ENCODE measurements at regions not wholly inside any gene's neighbourhood (a gene's known extent, or its start where the extent isn't known, plus 50 kb on each side); places are given as distances from the start of the nearest gene placed in this dataset.
"Not testable (repeated sequence)": the region's sequence is repeated elsewhere in the genome, so short reads cannot be mapped to it uniquely, and the experiment has no call there.

DNA sequence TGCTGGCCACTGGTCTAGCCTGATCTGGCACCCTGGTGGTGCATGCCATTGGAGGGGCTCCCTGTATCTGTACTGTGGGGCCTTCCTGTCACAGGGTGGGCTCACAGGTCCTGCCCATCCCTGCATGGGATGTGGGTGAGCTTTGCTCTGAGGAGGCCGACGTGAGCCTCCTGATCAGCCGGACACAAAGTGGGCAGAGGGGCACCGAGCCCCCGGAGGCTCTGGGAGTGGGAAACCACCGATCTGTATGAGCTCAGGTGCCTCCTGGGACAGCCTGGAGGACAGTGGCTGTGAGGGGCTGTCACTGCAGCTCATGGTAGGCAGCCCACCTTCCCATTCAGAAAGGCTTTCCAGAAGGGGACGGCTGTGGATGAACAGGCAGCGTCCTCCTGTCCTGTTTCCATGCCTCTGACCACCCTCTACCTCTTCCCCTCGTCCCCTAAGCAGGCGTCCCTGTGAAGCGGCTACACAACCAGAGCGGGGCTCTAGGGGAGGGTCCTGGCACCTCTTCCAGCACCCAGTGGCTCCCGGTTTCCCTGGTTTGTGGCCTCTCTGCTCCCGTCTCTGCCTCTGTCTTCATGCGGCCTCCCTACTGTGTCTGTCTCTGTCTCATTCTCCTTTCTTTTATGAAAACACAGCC lies 112.5 kb upstream of the OTOS start:
- no peak for DNase-seq (ENCODE audit: low read depth in 4 of 4, low spot score in 3 of 4)

DNA sequence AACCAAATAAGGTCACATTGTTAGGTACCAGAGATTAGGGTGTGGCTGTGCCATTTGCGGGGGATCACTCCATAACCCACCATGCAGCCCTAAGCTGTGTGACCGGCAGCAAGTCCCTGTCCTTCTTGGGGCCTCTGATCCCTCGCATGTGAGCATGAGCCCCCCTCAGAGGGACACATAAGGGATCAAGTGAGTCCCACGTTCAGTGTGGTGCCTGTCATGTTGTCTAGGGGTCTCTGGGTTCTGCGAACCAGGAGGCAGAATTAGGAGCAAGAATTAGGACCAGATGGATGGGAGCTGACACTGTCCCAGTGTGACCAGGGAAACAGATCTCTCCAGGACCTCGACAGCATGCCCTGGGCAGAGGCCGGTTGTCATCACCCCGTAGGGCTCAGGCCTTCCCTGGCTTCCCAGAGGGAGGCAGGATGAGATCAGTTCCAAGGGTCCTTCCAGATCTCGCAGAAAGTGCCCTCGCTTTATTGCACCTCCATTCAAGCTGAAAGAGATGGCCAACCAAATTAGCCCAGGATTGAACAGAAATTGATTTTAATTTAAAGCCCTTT lies 113.2 kb upstream of the OTOS start:
- DNase-seq (ENCODE audit: low read depth in 4 of 4, low spot score in 3 of 4): no peak

DNA sequence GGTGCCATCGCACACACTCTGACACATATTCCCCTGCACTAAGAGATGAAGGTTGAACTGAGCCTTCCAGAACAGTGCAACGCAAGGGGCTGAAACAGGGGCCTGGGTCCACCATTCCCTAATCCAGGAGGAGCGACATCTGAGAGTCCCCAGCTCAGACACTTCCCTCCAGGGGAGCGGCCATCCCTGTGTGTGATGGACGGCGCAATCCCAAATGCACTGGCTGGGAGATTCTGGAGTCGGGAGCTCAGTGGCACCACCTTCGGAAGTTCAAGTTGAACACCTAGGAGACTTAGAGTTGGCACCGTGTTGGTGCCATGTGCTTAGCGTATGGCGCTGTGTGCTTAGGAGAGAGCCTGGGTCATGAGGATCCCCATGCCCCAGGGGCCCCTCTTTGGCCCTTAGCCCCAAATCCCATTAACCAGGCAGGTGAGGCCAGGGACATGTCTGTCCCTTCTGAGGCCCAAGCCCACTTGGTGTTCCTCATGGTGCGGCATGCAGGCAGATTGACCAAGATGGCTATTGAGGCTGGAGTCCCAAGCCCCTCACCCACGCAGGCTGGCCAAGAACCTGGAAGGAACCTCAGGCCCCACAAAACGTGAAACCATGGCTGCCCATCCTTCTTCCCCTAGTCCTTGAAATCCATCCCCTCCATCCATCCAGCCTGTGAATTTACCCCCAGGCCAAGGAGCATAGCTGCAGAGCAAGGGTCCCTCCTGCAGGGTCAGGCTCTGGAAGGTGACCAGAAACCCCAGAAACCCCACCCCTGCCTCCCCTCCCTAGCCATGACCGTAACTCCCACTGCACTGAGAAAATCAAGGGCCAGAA lies 114.1 kb upstream of the OTOS start:
- no peak for DNase-seq (ENCODE audit: low read depth in 4 of 4, low spot score in 3 of 4)

DNA sequence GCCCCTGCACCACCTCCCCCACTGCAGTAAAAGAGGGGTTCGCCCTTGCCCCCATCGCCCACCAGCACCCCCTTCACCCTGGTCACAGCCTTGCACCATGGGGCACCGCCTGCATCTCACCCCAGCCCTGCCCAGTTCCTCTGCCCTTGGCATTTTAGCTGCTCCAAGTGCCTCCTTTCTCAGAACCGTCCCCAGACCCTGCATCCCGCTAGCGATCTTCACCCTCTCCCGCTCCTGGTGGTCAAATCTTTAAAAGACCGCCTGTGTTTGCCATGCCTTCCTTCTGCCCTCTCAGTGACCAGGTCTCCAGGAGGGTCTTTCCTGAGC lies 114.7 kb upstream of the OTOS start:
- no peak for DNase-seq (ENCODE audit: low read depth in 4 of 4, low spot score in 3 of 4)

DNA sequence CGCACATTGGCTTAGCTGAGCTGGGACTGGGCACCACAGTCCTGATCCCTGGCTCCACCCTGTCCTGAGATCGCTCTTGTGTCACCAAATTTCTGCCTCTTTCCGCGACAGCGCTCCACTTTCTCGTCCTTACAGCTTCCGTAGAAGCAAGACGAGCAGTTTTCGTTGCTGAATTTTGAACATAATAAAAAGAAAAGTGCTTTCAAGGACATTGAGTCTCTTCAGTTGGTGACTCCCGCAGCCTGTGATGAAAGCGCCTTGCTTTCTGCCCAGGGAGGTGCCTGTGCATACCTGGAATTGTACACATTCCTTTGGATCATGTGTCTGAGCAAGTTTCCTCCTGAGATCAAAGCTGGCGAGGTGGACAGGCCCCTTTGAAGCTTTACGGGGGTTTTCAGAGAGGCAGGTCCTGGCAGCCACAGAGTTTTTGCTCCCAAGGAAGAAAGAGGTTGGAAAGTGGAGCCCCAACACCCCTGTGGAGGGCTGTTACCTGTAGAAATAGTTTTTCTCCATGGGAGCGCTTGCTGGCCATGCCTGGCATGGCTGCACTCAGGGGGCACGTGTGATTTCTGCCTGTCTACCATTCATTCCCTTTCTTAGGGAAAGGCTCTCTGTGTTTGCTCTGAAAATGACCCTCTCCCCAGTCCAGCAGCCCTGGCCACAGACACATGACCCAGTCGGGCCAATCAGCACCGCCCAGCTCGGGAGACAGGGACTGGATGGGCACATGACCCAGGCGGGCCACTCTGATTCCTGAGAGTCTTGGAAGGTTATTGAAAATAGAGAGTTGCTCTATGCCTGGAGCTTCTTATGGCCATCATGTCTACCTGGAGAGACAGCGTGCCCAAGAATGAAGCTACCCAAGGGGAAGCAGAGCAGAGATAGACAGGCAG lies 115.6 kb upstream of the OTOS start:
- DNase-seq (ENCODE audit: low read depth in 4 of 4, low spot score in 3 of 4): peak in 1 of 4 donors; percentile 45

DNA sequence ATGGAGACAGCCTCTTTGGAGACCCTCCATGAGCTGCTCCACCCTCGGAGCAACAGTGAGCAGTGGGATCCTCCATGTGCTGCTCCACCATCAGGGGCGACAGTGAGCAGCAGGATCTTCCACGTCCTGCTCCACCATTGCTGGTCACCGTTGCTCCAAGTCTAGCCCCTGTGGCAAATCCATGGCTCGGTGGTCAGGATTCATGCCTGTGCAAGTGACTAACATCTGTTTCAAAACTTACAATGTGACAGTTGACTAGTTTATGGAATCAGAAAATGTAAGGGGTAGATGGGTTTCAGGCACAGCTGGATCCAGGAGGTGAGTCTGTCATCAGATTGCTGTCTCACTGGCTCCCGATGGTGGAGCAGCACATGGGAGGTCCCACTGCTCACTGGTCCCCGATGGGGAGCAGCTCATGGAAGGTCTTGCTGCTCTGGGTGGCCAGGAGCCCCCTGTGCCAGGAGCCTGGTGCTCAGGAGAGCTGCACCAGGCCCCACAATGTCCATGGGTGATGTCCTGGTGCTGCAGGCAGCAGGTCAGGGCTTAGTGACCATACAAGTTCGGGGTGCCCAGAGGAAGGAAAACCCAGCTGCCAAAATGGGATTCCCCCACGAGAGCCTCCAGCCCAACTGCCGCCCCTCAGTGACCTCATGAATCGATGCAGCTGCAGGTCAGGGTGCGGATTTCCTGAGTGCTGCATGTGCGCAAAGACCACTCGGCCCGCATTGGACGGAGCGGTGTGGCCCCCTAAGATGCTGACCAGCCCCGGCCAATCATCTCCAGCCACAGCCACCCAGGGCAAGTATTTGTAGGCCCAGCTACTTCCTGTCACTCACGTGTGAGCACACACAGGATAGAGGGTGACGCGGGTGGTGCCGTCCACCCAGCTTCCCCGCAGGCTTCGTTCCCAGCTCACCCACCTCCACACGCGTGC lies 116.5 kb upstream of the OTOS start:
- no peak for DNase-seq (ENCODE audit: low read depth in 4 of 4, low spot score in 3 of 4)

DNA sequence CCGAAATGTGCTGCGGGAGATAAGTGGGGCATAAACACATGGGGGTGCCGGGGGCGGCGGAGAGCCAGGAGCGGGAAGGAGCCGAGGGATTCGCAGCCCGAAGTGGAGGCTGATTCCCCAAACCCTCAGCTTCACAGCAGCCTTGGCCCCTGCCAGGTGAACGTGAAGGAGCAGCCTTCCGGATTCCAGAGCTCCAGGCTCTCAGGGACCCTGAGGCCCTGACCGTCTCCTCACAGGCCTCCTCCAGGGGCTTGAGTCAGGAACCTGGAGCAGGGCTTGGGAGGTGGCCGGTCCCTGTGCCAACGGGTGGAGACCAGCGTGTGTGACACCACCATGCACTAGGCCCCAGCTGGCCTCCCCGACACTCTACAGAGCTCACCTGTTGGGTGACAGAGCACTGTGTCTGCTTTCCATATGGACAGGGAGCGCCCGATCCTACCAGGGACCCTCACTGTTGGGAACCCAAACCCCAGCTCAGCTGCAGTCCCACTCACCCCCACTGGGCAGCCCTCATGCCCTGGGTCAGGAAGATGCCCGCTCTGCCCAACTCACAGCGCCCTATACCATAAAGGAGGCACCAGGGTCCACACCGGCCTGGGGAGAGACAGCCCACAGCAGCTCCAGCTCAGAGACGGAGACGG lies 117.6 kb upstream of the OTOS start:
- DNase-seq (ENCODE audit: low read depth in 4 of 4, low spot score in 3 of 4): no peak

DNA sequence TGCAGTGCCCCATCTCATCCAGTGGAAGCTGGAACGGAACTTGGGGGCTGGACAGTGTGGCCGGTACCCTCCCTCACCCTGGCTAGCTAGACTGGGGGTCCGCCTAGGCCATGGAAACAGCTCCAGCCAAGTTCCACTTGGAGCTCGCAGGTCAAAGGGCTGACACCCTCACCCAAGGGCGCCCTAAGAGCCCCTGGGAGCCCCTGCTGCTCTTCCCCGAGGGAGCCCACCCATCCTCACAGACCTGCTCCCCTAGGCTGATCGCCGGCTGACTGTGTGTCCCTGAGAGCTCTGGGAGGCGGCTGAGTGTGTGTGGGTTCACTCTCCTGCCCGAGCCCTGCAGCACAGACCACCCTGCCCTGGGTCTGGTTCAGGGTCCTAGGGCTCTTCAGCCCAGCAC lies 118.2 kb upstream of the OTOS start:
- no peak for DNase-seq (ENCODE audit: low read depth in 4 of 4, low spot score in 3 of 4)

DNA sequence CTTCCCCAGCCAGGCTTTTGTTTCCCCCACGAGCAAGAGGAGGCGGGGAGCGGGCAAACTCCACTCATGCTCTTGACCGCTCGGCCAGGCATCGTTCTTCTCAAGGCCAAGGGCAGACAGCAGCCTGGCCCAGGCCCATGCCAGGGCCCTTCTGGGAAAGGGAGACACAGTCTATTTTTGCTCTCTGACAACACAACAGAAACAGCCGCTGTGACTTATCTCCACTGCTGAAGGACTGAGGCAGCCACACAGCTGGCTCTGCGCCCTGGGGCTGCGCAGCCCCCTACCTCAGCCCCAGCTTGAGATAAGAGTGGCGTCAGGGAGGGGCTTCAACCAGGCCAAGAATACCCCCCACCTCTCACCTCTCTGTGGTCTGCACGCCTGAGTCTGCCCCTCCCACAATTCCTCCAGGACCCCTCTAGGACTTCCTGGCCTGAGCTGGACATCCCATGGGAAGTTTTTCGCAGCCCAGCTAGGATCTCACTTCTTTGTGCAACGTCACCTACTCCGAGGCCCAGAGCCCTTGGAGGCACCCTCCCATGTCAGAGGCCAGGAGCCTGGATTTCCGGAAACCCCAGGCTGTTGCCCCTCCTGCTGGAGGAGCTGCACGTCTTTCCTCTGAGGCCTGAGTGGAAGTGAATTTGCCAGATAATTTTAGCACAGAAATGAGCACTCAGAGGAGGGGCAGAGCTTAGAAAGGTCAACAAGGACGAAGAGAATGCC lies 118.9 kb upstream of the OTOS start:
- no peak for DNase-seq (ENCODE audit: low read depth in 4 of 4, low spot score in 3 of 4)

DNA sequence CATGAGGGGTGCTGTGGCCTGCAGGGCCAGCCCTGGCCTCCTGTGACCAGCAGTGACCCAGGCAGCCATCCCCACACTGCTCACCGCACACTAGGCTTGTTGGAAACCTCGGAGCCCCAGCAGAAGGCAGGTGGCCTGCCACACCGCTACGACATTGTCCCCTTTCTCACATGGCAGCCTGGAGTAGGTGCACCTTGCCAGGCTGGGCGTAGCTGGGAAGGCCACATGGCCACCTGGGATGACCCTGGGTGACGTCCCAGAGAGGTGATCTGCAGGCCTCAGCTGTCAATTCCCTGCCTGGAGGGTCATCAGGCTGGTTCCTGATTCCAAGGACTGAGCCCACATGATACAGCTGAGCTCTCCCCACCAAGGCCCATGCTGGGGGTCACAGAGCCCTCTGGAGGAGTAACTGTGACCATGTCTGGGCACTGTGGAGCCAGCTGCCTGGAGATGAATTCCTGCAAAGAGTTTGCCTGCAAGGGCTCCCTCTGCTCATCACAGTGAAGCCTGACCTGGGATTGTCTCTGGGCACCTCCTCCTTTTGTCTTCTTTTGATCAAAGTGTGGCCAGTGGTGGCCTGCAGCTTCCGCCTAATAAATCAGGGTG lies 119.6 kb upstream of the OTOS start:
- no peak for DNase-seq (ENCODE audit: low read depth in 4 of 4, low spot score in 3 of 4)

DNA sequence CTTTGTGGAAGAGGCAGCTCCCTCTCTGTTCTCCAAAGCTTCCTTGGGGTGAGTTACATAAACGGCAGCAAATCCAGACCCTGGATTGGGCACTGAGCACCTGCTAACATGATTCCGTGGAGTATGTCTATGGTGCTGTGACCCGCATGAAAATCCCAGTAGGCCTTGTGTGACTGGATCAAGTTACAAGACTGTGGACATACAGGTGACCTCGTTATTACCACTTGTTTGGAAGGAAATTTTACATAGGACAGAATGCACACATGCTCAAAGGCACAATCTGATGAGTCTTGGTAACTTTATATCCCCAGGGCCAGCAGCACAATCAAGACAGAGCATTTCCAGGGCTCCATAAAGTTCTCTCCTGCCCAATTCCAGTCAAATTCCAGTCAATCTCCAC lies 120.2 kb upstream of the OTOS start:
- no peak for DNase-seq (ENCODE audit: low read depth in 4 of 4, low spot score in 3 of 4)

DNA sequence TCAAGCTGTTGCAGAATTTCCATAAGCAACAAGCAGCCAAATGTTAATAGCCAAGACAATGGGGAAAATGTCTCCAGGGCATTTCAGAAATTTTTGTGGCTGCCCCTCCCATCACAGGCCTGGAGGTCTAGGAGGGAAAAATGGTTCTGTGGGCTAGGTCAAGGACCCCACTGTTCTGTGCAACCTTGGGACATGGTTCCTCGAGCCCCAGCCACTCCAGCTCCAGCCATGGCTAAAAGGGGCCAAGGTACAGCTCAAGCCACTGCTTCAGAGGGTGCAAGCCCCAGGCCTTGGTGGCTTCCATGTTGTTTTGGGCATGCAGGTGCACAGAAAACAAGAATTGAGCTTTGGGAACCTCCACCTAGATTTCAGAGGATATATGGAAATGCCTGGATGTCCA lies 122.1 kb upstream of the OTOS start:
- not testable (repeated sequence) for DNase-seq (ENCODE audit: low read depth in 4 of 4, low spot score in 3 of 4)

DNA sequence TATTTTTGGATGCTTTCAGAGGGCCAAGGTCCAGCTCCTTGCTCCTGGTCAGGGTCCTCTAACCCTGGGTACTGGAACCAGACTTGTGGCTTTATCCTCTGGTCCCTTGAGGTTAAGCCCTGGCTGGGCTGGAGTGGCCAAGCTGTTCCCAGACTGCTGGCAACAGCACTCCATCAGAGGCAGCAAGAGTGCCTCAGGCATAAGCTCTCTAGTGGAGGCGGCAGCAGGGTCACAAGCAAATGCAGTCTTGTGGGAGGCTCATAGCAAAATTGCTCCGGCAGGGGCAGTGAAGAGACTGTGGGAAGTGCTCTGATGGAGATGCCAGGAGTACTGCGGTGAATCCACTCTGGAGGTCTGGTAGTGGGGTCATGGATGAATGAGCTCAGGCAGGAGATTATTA lies 128.9 kb upstream of the OTOS start:
- no peak for DNase-seq (ENCODE audit: low read depth in 4 of 4, low spot score in 3 of 4)

DNA sequence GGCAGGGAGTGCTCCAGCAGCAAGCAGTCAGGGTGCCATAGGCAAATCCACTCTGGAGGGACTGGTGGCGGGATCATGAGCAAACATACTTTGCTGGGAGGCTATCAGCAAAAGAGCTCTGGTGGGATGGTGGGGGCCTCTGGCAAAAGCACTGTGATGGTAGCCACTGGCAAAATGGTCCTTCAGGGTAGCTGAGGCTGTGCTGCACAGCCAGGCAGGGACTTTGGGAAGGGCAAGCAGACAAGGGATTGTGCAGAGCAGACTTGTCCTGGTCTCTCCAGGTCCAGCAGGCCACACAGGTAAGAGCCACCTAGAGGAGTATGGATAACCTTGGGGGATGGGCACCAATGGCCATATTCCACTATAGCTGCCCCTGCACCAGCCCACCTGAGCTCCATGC lies 129.4 kb upstream of the OTOS start:
- DNase-seq (ENCODE audit: low read depth in 4 of 4, low spot score in 3 of 4): no peak

DNA sequence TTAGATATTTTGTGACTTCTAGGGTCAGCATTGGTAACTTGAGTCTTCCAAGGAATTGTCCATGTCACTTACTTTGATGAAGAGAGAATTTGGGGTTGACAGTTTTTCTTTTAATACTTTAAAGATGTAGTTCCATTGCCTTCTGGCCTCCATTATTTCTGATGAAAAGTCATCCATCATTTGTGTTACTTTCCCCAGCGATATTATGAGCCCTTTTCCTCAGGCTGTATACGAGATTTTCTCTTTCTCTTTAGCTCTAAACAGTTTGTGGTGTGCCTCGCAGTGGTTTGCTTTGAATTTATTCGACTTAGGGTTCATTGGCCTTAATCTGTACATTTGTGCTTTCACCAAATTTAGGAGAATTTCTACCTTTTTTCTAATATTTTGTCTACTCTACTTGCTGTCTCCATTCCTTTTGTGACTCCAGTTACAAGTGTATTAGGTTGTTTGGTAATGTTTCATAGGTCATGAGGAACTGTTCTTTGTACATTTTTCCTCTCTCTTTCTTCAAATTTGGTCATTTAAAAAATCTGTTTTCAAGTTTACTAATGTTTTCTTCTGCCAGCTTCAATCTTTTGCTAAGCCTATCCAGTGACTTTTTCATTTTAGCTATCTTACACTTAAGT lies 131.4 kb upstream of the OTOS start:
- no peak for DNase-seq (ENCODE audit: low read depth in 4 of 4, low spot score in 3 of 4)

DNA sequence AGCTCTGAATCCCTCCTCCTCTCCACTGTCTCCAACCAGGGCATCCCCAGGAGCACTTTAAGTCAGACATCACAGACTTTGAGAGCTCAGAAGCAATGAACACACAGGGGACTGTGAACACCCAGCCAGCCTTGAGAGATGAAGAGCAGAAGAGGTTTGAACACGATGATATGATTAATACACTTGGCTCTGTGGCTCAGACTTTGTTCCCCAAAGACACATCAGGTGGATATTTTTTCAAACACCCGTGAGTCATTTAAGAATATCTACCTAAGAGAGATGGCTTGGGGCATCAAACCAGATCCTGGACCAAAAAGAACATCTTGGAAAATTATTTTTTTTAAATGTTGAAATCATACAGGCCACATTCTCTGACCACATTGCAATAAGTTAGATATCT lies 134.9 kb upstream of the OTOS start:
- DNase-seq (ENCODE audit: low read depth in 4 of 4, low spot score in 3 of 4): no peak

DNA sequence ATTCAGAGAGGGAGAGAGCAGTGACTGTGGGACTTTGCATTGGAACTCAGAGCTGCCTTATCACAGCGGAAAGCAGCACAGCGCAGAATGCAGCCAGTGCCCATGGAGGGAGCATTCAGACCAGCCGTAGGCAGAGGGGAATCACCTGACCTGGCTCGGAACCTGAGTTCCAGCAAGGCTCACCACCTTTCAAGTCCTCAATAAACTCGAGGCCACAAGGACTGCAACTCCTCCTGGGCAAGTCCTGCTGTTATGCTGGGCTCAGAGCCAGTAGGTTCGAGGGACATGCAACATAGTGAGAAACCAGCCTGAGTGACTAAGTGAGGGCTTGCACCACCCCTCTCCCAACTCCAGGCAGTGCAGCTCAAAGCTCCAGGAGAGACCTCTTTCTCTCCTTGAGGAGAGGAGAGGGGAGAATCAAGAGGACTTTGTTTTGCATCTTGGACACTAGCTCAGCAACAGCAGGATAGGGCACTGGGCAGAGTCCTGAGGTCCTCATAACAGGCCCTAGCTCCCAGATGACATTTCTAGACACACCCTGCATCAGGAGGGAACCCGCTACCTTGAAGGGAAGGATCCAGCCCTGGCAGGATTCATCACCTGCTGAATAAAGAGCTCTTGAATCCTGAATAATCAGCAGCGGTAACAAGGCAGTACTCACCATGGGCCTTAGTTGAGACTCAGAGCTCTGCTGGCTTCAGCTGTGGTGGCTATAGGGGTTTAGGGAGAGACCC lies 136.8 kb upstream of the OTOS start:
- DNase-seq (ENCODE audit: low read depth in 4 of 4, low spot score in 3 of 4): no peak

Measured in left renal pelvis (tissue), 4 donors.